22Rv1 (cell line): ENCODE measurements at regions not wholly inside any gene's neighbourhood (a gene's known extent, or its start where the extent isn't known, plus 50 kb on each side); places are given as distances from the start of the nearest gene placed in this dataset.

Experiments
- ZFX ChIP-seq: fragments of 450-650 bp; IDR thresholded peaks from 2 replicates; pipeline ENCODE4 v1.6.1; 2017; ENCODE audit warnings: antibody characterized with exemption, borderline replicate concordance
- TF ChIP-seq, protein P1 (sequence below): fragments of 450-650 bp; IDR thresholded peaks from 2 replicates; pipeline ENCODE4 v1.5.1; 2017; ENCODE audit warnings: mild to moderate bottlenecking

DNA sequence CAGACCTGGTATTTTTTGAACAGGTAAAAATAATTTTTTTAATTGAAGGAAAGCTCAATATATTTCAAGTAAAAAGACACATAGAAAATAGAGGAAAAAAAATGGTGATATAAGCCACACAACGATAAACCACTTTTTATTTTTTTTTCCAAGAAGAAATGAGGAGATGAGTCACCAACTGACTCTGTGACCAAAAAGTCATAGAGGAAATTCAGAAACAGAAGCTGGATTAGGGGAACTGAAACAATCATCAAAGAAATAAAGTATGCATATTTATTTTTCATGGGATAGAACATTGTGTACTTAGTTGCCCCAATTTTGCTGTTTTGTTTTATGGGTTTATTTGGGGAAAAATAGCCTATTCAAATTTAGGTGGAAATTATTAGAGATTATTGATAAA lies 176.8 kb upstream of the AGR3 start:
- TF ChIP-seq, protein P1, sequence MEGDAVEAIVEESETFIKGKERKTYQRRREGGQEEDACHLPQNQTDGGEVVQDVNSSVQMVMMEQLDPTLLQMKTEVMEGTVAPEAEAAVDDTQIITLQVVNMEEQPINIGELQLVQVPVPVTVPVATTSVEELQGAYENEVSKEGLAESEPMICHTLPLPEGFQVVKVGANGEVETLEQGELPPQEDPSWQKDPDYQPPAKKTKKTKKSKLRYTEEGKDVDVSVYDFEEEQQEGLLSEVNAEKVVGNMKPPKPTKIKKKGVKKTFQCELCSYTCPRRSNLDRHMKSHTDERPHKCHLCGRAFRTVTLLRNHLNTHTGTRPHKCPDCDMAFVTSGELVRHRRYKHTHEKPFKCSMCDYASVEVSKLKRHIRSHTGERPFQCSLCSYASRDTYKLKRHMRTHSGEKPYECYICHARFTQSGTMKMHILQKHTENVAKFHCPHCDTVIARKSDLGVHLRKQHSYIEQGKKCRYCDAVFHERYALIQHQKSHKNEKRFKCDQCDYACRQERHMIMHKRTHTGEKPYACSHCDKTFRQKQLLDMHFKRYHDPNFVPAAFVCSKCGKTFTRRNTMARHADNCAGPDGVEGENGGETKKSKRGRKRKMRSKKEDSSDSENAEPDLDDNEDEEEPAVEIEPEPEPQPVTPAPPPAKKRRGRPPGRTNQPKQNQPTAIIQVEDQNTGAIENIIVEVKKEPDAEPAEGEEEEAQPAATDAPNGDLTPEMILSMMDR, result no peak
- no peak for TF ChIP-seq ZFX
